ENCODE measurements at regions not wholly inside any gene's neighbourhood (a gene's known extent, or its start where the extent isn't known, plus 50 kb on each side); places are given as distances from the start of the nearest gene placed in this dataset.

DNA sequence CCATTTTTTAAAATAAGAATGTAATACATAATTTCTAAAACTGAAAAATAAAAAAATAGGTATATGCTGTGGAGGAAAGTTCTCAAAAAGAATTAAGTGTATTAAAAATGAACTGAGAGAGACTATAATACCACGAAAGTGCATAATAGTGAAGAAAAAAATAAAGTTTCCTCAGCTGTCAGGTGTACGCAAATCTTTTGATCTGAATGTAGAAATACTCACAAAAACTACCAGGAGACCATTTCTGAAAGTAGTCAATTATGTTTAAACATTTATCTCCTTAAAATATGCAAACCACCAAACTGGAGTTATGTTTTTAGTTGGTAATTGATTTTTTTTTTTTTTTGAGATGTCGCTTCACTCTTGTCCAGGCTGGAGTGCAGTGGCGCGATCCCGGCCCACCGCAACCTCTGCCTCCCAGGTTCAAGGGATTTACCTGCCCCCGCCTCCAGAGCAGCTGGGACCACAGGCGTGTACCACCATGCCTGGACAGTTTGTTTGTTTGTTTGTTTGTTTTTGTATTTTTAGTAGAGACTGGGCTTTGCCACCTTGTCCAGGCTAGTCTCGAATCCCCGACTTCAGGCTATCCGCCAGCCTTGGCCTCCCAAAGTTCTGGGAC, 1169.2 kb upstream of the B3GALT2 start:
- no peak for DNase-seq

DNA sequence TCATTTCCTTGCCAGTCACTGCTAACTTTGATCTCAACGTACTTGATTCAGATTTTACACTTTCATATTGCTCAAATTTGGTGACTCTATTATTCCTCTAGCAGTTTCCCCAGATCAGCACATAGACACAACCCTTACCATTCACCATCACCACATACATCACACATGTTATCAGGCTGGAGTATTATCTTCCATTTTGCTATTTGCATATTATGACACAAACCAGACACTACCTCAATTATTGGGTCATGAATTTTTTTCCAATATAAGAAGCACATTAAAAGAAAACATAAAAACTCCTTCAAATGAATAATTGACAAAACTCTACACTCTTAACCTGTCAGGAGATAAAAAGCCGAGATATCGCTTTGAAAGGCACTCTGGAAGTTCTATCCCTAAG, 1166.7 kb upstream of the B3GALT2 start:
- DNase-seq = no peak

DNA sequence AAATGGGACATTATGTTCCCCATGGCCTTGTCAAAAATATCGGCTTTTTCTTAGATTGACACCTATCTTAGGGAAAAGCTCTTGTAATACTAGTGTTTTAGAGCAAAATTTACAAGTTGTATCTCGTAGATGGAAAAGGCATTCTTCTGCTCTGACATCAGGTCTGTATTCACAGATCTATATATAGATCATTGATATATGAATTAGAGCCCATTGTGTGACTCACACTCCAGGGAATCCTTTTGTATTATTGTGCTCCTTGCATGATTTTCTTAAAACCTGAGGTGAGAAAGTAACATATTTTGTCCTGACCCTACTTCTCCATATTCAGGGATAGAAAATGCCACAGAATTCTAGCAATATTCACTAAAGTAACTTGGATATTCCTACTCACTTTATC, 1160.8 kb upstream of the B3GALT2 start:
- DNase-seq = no peak

DNA sequence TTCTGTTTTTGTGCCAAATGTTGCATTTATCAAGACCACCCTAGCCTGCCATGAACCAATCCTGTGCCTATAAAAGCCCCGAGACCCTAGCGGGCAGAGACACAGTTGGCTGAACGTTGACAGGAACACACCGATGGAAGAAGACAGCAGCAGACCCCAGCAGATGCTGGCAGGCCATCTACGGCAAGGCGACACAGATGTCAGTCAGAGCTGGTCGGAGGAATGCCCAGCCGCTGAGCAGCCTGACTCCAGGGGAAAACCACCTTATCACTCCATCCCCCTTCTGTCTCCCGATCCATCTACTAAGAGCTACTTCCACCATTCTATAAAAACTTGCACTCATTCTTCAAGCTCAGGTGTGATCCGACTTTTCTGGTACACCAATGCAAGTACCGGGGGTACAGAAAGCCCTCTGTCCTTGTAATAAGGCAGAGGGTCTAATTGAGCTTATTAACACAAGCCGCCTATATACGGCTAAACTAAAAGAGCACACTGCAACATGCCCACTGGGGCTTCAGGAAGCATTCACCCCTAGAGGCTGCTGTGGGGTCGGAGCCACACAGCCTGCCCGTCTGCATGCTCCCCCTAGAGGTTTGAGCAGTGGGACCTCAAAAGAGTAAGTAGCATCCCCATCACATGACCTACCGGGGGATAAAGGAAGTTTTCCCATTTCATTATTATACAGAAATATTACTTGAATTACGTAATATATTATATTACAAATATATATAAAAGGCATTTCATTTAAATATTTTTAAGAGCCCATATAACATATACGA, 1156.3 kb upstream of the B3GALT2 start:
- no peak for DNase-seq

DNA sequence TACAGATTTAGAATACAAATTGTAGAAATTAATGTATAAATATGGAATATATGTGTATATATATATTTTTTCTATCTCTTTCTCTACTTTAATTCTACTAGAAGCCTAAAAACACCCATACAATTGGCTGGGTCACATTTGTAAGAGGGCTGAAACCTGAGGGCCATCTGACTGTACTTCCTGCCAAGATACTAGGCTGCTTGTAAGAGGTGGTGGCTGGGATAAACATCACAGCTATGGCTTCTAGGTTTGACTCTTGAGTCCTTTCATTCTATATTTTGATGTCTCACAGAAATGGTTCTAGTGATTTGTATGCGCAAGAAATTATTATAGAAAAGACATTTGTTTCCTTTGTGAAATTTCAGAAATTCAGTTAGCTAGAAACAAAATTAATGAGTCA, 1155.2 kb upstream of the B3GALT2 start:
- no peak for DNase-seq

DNA sequence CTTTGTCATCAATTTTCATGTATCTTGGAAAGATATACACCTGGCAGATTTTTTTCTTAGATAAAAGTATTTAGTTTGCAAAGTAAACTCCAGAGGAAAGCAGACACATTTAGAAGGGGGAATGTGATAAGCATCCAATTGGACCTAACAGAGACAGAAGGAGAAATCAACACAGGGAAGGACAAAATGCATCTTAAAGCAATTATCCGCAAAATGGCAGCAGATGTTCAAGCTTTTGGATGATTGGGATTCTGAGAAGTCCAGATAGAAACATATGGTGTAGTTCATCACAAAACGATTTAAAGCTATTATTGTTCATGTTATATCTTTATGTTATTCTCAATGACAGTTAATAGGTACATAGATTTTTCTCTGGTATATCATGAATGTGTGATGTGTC, 1153.1 kb upstream of the B3GALT2 start:
- DNase-seq = no peak

DNA sequence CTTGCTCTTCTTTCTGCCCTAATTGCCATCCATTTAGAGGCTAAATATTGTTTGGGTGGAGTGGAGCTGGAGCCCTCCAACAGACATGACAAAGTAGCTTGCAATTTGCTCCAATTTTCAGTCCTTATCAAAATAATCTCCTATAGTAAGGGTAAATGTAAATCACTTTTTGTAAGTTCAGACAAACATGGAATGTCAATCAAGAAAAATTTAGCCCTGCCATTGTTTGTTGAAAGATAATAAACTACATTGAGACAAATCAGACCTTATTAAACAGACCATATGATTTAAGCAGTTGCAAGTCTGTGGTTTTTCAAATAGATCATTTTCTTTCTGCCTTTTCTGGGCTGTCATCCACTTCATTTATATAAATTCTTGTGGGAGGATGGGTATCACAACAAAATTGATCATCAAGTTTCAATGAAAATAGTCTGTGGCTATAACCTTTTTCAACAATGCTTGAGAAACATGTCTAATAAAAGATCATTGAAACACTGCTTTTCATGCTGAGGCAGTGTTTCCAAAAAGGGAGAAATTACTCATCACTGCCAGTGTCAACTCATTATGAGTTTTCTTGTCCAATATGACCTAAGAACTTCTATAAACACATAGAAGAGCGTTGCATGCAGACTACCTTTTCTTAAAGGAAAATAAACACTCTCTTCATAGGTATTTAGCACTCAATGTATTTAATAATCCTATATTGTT, 1152.0 kb upstream of the B3GALT2 start:
- DNase-seq = no peak

DNA sequence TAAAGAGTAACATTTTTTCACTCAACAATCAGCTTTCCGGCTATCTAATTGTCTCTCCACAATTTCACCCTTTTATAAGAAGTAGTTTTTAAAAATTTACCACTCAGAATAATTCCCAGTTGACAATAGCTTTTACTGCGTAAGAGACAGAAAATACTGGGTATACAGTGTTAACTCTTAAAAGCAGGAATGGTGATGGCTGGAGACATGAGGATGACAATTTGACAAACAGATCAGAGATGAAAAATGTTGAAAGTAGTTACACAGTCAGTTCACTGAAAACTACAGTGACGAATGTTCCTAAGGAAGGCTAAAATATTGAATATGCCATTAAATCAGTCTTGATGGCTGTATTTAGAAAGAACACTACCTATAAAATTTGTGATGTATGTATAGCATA, 1146.8 kb upstream of the B3GALT2 start:
- no peak for DNase-seq

DNA sequence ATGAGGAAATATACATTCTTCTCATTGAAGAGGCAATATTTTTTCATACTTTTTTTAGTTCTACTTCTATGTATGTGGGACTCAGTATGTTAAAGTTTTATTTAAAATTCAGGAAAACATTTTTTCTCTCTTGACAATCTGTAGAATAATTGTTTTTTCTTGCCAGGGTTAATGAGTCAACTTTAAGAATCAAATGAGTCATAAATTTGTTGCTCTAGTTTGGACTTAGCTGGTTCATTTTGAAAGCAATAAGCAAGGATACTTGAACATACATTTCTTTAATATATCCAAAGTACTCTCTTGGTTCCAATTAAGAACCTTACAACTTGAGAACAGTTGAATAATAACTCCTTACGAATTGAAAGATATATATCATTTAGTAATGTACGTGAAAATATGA, 1145.3 kb upstream of the B3GALT2 start:
- no peak for DNase-seq

DNA sequence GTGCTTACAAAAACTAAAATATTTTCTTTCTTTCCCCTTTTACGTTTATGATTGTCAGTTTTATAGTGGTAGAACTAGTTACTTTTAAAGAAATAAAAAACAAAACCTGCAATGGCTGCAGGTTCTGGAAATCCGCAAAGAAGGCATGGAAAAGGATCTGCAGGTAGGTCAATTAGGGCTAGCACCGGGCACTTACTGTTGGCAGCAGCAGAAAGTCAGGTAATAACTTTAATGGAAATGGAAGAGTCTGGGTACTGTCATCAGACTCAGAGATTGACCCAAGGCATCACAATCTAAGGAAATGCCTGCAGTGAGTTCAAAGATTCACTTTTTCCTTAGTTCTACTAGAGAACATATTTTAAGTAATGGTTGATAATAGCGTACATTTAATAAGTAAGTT, 1136.3 kb upstream of the B3GALT2 start:
- DNase-seq = no peak

DNA sequence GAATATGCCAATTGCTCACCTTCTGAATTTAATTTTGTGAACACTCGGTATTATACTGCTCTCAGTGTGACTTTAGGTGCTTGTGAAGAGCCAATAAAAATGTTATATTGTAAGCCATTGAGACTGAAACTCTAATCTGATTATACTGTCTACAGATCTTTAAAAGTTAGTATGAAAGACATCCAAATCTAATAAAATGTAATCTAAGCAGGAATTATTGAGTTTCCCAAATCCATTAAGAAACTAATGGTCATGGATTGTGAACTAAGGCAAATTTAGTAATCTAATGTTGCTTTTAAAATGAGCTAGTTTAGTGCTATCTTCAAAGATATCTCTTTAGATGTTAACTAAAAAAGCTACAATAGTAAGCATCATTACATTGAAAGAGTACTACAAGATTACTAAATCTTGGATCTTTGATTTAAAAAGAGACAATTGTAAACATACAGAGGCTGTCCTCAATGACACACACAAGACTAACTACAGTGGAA, 1132.4 kb upstream of the B3GALT2 start:
- no peak for DNase-seq

DNA sequence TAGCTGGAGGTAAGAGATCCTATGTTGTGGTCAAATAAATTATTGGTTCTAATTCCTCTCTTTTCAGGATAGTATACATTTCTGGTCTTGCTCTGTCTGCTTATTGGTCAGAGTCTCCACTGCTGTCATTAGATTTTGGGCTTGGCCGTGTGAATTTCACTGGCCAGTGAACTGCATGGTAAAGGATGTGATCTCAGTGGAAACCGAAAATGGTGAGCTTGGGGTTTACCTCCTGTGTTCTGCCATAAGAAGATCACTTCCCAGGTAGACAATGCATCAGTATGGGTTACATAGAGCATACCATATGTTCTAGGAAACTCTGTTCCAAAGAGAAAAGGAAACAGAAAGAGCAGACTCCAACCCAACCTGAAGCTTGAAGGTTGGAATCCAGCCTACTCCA, 1123.3 kb upstream of the B3GALT2 start:
- no peak for DNase-seq

DNA sequence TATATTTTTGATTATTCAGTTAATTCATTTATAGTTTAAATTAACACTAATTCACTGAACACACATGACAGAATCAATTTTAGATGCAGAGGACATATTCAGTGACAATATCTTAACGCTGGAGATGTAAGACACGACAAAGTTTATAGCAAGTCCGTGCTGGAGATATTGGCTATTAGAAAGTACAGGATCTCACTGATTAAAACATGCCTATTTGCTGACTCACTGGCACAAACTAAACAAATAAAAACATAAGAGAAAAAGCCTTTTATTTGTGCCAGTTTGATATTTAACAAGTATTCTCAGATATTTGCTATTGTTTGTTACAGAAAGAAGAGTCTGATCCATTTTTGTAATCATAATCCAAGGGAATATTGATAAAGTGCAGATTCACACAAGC, 1122.9 kb upstream of the B3GALT2 start:
- no peak for DNase-seq

DNA sequence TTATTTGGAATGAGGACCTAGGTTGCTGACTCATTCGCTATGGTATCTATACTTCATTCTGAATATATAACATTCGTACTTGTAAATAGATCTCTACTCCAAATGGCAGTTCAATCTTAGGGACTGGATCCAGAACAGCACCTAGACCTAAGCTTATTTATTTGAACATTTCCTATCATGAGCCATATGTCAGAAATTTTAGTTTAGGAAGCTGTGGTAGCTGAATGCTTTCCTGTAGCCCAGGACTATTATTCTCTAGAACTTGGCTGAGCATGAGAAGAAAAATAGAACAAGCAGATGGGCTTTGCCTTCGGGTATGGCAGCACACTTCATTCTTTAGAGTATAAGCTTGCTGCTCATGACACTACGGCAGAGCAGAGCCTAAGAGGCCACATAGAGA, 1114.4 kb upstream of the B3GALT2 start:
- DNase-seq = no peak

DNA sequence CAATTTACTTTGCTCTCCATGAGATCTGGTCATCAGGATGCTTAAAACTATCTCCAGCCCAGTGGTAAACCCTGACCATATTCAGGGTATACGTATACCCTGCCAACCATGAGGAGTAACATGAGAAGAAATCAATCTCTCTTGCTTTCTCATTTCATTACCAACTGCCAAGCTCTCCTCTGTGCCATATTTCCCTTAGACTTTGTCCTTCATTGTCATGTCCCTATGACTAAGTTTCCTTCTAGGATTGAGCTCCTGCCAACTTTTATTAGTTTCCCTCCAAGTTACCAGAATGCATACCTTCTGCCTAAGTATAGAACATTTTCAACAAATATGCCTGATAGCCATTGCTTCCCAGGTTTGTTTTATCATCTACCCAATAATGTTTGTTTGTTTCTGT, 1113.9 kb upstream of the B3GALT2 start:
- DNase-seq = no peak

DNA sequence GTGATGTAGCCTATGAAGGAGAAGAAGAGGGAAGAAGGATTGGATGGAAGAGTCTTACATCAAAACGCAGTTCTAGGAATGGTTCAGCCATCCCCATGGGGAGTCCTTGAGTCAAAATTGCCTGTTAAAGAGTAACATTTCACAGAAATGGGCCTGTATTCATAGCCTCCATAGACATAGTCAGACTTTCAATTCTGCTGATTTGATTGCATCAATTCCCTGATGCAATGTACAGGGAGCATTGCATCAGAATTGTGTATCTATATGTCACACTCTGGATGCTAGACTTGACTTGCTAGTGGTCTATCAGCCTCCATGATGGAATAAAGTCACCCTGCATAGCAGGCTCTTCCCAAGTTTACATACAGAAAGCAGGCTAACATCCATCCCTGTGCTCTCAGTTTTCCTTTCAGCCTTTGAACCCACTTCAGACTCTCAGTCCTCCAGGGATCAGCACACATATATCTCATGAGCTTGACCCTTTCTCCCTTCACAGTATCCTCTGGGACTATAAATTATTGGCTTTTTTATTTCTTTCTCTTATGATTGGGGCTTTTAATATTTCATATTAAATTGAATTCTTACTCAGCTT, 1111.7 kb upstream of the B3GALT2 start:
- DNase-seq = no peak

DNA sequence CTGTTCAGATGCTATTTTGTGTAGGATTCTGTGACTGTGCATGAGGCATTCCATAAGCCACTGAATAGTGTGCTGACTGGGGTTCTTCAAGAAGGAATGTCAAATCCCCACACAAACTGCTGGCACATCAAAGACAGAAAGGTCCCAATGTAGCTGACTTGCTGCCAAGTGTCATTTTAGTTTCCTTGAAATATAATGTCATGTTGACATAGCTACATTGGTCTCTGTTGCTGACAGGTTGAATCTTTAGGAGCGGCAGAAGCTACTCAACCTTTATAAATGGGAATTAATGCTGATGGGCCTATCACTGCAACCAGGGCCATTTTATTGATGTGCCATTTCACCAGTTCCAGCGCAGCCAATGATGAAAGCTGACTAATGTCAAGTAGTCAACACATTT, 1110.7 kb upstream of the B3GALT2 start:
- no peak for DNase-seq

DNA sequence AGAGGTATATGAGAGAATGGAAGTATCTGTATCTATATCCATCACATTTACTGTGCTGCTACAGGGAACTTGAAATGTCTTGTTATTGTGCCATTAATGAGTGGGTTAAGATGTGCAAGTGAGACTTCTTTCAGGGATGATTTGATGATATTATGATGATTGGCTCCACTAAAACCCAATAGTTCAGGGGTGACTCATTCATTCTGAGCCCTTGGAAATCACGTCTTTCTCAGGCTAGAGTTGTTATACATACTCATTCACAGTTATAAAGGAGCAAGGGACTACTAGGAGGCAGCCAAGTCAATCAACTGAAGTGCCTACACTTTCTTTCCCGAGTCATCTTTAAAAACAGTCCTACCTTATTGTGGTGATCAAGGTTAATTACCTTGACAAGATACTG, 1109.8 kb upstream of the B3GALT2 start:
- no peak for DNase-seq

DNA sequence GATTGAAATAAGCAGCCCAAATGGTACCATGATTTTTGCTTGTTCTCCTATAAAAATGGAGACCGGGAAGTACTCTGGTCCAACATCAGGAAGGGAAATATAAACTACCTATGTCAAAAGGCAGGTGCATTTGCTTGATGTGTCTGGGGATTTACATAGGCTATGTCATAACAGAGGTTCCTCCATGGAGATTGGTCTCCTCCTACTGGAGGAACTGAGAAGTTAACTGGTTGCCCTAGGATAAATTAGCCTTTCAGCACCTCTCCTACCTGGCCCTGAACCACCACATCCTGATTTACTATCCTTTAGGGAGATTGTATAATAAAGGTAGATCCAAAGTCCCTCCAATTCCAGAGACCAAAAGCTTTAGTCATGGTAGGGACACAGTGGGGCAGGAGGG, 1109.3 kb upstream of the B3GALT2 start:
- no peak for DNase-seq

DNA sequence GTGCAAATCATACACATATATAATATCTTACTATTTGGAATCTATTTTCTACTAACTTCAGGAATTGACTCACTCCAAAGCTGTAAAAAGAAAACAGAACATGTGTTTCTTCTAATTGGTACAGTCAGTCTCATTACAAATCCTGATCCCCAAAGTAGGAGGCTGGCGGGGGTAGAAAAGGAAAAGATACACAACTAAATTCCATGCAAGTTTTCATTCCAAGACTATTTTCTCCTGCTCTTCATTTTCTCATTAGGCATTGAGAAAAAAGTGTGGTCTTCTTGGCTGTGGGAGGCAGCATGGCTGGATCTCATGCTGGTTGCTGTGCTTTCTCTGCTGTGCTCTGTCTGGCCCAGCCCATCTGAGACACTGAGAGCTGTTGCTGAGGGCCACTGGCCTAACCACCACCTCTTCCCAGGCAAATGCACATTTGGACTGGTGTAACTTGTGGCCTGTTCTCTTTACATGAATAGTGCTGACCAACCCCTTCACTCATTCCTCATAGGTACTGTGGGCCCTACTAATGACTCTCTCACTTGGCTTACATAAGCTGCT, 1107.5 kb upstream of the B3GALT2 start:
- no peak for DNase-seq

DNA sequence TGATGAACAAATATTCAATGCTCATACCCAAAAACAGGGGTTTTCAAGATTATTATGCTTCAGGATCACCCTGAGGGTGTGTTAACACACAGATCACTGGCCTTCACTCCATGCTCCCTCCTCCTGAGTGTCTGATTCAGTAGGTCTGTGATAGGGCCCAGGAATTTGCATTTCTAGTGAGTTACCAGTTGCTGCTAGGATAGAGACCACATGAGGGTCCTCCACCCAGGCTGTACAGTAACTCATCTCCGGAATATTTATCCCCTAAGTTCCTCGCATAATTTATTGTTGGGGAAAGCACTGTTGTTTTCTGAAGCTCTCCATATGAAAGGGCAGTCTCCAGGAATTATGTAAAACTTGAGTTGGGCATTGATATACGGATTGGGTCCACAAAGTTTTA, 1106.6 kb upstream of the B3GALT2 start:
- no peak for DNase-seq

Measured in amygdala (tissue), 56 donors.